ENCODE measurements at regions not wholly inside any gene's neighbourhood (a gene's known extent, or its start where the extent isn't known, plus 50 kb on each side); places are given as distances from the start of the nearest gene placed in this dataset.
"Not testable (repeated sequence)": the region's sequence is repeated elsewhere in the genome, so short reads cannot be mapped to it uniquely, and the experiment has no call there.

DNA sequence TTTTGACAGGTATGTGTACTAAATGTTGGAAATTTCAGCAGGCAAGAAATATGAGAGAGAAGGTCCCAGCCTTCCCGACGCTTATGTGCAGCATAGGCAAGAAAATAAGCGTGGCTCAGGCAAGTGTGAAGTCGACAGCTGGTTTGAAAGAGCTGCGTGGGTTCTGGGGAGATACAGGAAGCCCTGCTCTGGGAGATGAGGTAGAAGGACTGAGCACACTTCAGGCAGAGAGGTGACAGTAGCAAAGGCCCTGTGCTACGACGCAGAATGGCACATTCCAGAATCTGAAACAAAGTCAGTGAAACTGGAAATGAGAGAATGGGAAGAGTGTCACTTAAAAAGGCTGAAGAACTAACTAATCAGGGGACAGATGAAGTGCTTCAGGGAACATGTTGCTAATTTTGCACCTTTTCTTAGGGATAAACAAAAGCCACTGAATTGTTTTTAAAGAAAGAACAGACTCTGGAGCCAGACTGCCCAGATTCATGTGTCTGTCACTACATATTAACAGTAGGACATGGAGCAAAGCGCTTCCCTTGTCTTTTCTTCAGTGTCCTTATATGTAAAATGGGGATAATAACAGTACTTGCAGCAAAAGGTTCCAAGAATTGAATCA is 160.1 kb downstream of the SPRY2 start:
- in situ Hi-C loops (cut with MboI; ENCODE audit: low sequenced_read_pairs) = no loop called here

DNA sequence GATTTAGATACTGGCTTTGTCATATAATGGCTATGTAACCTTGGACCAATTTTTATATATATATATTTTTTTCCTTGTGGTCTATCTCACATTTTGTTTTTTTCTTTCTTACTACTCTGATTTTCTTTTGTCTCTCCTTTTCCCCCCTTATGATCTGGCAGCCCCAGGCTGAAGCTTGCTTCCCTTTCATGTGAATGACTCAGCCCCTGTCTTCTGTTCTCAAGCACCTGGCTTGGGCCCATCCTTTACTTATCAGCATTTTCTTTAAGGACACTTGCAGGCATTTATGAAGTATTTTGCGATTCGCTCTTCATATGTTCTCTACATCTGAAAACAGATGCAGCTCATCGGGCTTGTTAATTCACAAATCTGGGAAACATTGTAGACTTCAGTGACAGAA is 163.6 kb downstream of the SPRY2 start:
- in situ Hi-C loops (cut with MboI; ENCODE audit: low sequenced_read_pairs) = no loop called here

DNA sequence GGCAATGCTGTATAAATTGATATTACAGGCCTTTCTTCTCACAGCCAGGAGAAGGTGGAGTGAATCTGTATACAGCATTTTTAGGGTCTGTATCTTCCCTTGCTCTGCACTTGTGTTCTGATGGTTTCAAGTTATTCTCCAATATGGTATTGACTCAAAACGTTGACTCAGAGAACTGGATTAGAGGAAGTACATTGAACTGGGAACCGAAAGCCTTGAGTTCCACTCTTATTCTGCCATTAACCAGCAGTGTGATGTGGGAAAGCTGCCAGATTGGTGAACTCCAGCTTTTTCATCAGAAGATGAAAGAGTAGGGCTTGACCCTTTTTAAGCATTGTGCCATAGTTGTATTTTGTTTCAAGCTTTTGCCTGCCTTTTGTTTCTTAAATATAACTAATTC is 167.7 kb downstream of the SPRY2 start:
- in situ Hi-C loops (cut with MboI; ENCODE audit: low sequenced_read_pairs) = no loop called here

DNA sequence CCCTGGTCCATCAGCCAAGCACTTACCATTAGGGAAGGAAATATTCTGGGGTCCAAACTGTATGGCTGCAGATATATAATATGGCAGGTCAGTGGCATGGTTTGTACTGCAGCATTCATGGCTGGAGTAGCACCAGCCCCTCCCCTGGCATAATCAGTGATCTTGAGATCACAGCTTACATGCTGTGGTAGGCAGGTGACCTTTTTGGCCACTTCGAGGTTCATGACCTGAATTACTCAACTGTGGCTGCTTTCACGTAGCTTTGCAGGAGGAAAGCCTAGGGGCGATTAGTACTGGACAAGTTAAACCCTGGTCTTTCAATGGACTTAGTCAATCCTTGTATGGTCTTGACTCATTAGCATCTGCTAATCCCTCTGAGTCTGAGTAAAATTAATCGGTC is 169.8 kb downstream of the SPRY2 start:
- in situ Hi-C loops (cut with MboI; ENCODE audit: low sequenced_read_pairs) = no loop called here

DNA sequence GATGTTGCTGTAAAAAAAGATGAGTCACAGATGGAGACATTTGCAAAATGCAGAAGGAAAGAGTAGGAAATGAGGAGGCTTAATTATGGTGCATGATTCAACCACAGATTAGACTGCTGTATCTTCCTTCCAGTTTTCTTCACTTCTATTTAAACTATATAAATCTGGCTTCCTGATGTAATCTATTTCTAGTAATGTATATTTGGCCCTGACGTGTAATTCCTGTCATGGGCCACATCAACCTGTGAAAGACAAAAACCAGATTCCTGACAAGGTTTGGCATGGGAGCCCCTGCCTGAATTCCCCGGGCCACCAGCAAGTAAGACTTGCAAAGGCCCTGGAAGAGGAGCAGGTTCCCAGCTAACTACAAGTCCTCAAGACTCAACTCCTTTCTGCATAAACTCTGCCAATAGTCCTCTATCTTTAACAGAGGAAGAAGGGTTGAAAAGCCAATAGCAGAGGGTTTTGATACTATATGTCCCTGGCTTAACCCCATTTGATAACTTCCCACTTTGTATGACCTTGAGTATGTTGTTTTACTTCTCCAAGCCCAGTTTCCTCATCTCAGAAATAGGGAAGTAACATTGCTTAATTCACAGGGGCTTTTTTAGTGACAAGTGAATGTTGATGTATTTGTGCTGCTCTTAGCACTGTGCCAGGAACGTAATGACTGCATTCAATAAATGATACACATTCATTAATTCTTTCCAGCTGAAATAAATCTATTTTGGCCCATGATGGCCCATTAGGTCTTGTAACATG is 172.7 kb downstream of the SPRY2 start:
- in situ Hi-C loops (cut with MboI; ENCODE audit: low sequenced_read_pairs) = loop anchor here (10.0 kb wide), 2 partner anchors 113 to 167 kb away; no protein-coding TSS in a partner anchor

DNA sequence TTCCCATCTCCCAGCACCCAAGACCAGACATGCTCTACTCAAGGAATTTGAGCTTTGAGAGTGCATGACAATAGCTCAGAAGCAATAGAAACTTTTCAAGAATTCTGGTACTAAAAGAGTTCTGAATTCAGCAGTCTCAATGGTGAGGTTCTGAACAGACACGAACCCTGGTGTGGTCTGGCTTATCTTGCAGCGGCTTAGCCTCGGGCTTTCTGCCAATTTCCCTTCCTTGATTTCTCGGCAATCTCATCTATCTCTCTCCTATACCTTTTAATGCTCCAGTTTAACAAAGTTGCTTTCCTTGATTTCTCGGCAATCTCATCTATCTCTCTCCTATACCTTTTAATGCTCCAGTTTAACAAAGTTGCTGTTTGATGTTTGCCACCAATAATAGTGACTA is 174.6 kb downstream of the SPRY2 start:
- in situ Hi-C loops (cut with MboI; ENCODE audit: low sequenced_read_pairs) = loop anchor here (10.0 kb wide), 2 partner anchors 112 to 168 kb away; no protein-coding TSS in a partner anchor

DNA sequence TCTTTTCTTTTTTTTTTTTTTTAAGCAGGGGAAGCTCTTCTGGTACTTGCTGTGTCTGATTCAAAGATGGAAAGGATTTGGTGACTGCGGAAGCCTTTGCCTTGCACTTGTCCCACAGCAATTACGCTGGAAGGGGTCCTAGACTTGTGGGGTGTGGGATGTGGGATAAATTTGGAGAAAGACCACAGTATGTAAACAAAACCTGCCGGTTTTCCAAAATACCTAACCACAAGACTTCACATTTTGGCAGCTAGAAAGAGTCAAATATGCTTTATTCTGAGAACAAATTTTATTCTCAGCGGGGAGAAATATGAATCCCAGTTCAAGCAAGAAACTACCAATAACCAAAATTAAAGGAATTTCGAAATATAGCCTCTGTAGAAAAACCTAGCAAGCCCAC is 176.5 kb downstream of the SPRY2 start:
- in situ Hi-C loops (cut with MboI; ENCODE audit: low sequenced_read_pairs) = loop anchor here (10.0 kb wide), 2 partner anchors 110 to 170 kb away; no protein-coding TSS in a partner anchor

DNA sequence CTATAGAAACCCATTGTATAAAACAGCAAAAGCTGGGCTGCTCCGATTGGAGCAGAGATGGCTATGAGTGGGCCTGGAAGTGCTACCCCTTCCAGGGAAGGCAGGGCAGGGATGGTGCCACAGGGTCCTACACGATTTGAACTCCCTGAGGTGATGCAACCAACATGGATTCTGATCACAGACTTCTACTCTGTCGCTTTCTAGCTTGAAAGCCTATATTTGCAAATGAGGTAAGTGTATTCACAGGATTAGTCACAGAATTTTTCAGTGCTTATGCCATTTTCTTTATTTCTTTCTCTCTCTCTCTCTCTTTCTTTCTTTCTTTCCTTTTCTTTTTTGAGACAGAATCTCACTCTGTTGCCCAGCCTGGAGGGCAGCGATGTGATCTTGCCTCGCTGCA is 179.0 kb downstream of the SPRY2 start:
- in situ Hi-C loops (cut with MboI; ENCODE audit: low sequenced_read_pairs) = loop anchor here (10.0 kb wide), 2 partner anchors 107 to 173 kb away; no protein-coding TSS in a partner anchor

DNA sequence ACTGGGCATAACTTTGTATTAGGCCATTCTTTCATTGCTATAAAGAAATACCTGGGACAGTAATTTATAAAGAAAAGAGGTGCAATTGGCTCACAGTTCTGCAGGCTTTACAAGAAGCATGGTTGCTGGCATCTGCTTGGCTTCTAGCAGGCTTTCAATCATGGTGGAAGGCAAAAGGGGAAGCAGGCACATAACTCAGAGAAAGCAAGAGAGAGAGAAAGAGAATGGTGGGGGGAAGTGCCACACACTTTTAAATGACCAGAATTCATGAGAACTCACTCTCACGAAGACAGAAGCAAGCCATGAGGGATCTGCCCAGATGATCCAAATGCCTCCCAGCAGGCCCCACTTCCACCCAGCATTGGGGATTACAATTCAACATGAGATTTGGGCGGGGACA is 179.7 kb downstream of the SPRY2 start:
- in situ Hi-C loops (cut with MboI; ENCODE audit: low sequenced_read_pairs) = loop anchor here (10.0 kb wide), 2 partner anchors 106 to 174 kb away; no protein-coding TSS in a partner anchor

DNA sequence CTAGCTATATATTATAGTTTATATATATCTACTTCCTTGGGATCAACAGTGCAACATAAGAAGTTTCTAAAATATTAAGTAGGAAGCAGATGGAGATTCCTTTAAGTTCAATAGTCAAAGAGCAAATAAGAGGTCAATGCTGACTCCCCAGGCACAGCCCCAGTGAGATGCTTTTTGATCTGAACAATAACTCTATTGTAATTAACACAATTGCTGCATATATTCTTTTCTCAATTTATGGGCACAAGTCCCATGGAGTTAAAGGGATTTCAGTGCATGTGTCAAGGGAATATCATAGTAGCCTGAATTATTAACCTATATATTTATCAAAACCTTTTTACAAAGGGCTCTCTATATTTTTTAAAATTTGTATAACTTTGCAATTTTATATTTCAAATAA is 180.8 kb downstream of the SPRY2 start:
- in situ Hi-C loops (cut with MboI; ENCODE audit: low sequenced_read_pairs) = loop anchor here (10.0 kb wide), 2 partner anchors 105 to 175 kb away; no protein-coding TSS in a partner anchor

DNA sequence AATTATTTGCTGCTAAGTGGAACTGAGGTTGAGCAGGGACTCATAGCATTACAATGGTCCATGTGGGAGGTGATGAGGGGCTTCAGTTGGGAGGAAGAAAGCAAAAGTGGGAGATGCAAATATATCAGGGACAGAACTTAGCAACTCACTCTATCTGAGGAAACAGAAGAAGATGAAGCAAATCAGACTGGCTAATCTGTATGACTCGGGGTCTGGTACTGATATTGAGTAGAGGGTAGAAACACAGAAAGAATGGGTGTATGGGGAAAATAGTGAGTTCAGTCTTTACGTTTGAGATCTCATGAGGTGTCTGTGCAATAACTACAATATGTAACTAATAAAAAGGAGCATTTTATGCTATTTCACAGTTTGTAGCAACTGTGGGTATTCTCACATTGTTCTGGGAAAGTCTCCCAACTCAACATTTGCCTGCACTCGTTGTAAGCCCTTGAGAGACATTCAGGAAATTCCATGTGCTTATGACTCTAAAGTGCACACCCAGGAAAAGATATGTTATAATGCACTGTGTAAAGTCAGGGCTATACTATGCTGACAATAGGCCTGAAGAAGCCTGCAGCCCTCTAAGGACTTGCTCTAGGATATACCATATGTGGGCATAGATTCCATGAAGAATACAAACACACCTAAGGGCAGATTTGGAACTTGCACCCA is 183.5 kb downstream of the SPRY2 start:
- in situ Hi-C loops (cut with MboI; ENCODE audit: low sequenced_read_pairs) = no loop called here

DNA sequence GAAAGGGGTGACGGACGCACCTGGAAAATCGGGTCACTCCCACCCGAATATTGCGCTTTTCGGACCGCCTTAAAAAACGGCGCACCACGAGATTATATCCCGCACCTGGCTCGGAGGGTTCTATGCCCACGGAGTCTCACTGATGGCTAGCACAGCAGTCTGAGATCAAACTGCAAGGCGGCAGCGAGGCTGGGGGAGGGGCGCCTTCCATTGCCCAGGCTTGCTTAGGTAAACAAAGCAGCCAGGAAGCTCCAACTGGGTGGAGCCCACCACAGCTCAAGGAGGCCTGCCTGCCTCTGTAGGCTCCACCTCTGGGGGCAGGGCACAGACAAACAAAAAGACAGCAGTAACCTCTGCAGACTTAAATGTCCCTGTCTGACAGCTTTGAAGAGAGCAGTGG is 188.8 kb downstream of the SPRY2 start:
- in situ Hi-C loops (cut with MboI; ENCODE audit: low sequenced_read_pairs) = not testable (repeated sequence)

DNA sequence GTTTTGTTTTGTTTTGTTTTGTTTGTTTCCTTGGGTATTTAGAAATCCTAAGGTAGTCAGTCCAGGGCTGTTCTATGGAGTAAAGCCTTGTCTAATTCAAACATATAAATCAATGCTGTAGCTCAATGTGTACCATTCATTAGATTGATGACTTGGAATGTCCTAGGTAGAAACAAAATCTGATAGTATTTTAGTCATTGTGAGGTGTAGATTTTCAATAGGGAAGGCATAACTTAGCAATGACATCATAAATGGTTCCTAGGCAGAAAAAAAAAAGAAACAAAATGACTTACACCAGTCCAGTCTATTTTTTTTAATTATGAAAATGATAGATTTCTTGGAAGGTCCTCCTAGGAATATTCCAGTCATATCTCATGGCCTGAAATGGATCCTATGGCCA is 189.9 kb downstream of the SPRY2 start:
- in situ Hi-C loops (cut with MboI; ENCODE audit: low sequenced_read_pairs) = no loop called here

DNA sequence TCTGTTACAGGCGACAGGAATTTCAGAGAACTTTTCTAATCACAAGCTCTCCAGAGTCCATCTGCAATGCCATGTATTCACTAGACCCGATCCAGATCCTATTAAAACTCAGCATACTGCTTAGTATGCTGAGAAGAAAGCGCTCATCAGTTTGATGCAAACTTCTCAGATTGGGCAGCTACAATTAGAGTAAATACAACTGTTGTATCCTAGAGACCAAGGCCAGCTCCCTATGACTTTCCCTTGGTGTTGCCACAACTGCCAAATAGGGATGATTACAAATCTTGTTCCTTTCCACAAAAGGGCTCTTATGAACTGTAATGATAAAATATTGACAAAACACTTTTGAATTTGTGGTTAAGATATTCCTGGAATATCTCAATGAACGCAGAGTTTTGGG is 191.2 kb downstream of the SPRY2 start:
- in situ Hi-C loops (cut with MboI; ENCODE audit: low sequenced_read_pairs) = no loop called here

DNA sequence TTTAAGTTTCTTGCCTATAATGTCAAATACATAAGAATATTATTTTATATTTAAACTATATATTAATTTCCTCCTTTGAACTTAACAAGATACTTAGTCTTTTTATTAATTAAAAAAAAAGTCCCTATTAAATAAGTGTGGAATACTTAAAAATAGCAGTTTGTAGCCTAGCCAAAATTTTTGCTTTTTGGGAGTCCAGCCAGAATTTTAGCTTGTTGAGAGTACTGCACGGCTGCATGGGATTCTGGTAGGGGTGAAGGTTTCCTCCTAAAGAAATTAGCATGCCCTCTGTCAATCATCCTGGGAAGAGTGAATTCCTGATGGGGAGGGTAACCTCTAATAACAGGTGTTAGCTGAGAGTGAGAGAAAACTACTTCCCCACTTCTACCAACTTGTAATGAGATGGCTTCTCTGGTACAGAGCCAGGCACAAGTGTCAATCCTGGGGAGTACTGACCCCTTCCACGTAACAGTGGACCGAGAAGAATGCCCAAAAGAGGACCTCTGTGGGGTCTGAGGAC is 195.7 kb downstream of the SPRY2 start:
- in situ Hi-C loops (cut with MboI; ENCODE audit: low sequenced_read_pairs) = no loop called here

DNA sequence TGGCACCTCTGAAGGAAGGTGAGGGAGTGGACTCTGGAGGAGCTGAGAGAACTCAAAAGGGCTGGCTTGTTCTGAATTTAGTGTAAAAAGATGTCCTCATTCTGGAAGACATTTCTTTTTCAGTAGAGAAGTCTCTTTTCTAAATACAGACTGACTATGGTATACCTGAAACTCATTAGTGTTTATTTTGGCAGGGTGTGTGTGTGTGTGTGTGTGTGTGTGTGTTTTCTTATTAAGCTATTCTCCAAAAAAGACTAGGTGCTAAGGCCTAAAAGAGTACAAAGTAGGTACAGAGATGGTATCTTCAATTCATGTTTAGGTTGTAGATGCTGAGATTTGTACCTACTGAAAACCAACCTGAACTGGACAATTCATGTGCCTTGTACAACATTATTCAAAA is 196.4 kb downstream of the SPRY2 start:
- in situ Hi-C loops (cut with MboI; ENCODE audit: low sequenced_read_pairs) = no loop called here

DNA sequence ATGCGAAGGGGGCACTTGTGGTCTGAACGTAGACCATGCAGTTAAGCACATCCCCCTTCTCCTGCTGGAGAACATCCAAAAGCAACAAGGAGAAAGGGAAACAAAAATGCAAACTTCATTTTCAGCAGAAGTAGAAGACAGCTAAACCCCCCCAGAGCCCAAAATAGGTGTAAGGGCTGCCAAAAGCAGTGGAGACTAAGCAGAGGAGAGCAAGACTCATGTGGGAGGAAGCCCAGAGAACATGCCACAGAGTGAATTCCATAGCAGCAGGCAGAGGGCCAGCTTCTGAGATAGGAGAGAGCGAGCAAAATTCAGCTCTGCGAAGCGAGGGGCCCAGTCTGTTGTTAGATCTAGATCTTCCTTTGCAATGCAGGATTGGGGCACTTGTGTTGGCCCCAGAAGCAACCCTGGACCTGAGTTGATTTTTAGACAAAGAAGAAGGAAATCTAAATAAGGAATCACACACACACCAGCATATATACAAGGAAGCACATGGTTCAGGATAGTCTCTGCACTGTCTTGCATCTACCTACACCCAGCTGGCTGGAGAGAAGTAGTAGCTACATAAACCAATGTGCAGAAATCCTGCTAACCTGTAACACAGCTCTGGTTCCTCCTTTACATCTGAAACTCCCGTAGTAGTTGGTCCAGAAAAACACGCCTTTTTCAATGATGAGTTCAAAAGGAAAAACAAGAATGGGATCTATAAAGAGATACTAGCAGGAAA is 199.6 kb downstream of the SPRY2 start:
- in situ Hi-C loops (cut with MboI; ENCODE audit: low sequenced_read_pairs) = no loop called here

DNA sequence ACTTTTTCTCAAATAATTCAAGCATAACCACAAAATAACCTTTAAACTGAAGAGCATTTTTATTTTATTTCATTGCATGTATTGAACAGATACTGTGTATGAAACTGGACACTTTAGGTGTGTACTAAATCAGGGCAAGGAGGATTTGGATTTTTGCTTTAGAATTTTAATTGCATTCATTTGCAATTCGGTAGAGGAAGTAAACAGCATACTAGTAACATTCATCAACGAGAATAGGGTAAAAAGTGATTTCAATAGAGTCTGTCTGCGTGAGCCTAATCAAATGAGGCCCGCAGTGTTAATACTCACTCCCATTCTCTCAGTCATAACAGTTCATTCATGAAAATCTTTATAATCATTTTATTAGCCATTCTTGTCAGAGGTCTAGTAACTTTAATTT is 200.2 kb downstream of the SPRY2 start:
- in situ Hi-C loops (cut with MboI; ENCODE audit: low sequenced_read_pairs) = no loop called here

DNA sequence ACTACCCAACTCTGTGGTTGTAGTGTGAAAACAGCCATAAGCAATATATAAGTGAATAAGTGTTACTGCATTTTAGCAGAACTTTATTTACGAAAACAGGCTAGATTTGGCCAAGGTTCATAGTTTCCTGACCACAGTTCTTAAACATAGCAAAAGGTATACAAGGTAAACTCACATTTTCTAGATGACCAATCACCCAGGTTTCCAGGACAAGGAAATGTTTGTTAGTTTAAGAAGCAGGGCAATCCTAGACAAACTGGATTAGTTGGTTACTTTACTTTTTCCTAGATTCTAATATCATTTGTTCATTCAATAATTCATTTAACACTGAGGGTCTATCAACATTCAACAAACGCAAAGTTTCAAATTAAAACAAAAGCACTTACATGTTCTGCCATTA is 201.7 kb downstream of the SPRY2 start:
- in situ Hi-C loops (cut with MboI; ENCODE audit: low sequenced_read_pairs) = no loop called here

DNA sequence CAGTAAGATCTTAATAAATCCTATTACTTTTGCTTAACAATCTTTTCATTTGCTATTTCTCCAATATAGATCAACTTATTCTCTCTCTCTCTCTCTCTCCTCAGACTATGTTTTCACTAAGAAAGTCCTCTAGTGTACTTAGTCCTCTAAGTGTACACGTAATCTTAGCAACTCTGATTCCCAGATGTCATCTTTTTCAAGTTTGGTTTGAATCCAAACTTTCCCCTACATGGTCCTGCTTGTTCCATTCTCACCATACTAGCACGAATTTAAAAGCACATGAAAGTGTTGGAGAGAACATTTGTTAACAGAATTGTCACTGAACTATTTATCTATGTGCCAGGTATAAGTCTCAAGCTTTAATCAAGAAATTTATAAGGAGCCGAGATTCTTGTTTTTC is 202.9 kb downstream of the SPRY2 start:
- in situ Hi-C loops (cut with MboI; ENCODE audit: low sequenced_read_pairs) = no loop called here

DNA sequence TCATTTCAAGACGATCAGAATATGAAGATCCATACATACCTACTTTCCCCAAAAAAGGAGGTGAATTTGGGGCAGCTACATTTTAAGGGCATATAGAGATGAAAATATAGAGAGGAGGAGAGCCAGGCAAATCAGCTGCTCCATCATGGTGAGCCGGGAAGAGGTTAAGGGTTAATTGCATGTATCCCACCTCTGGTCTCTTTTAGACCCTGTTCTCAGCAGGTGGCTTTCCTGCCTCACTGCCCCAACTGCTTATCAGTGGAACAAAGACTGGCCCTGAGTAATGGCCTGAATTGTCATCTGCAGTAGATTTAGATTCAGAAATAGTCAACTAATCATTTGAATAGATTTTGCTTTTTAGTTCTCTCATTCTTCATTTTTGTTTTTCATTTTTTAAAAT is 206.6 kb downstream of the SPRY2 start:
- in situ Hi-C loops (cut with MboI; ENCODE audit: low sequenced_read_pairs) = no loop called here

Data from HL-60/S4 treated with phorbol 12-myristate 13-acetate at 8.2 ng/mL for 4 days and 3 days (cell line).